Liver (tissue), 8 donors: ENCODE measurements at regions not wholly inside any gene's neighbourhood (a gene's known extent, or its start where the extent isn't known, plus 50 kb on each side); places are given as distances from the start of the nearest gene placed in this dataset.

Experiments
- DNase-seq: peaks from one replicate; pipeline ENCODE4 v3.0.0-alpha.2; 2017; ENCODE audit warnings: low spot score
- H3K27ac ChIP-seq, 2 donors: one replicate each; pipeline ENCODE4 v1.7.0; 2013; ENCODE audit warnings: inconsistent platforms in 2 of 2, low read length in 2 of 2, control low read depth in 1 of 2, low read depth in 1 of 2, mild to moderate bottlenecking in 1 of 2
- H3K27me3 ChIP-seq, 4 donors: one replicate each; pipeline versions ENCODE4 v1.6.1 to v1.7.0; 2013; ENCODE audit warnings: low read length in 3 of 4, inconsistent platforms in 1 of 4, mild to moderate bottlenecking in 1 of 4, moderate library complexity in 1 of 4; ENCODE audit not compliant: control insufficient read depth in 4 of 4, insufficient read depth in 4 of 4
- H3K36me3 ChIP-seq, 4 donors: one replicate each; pipeline versions ENCODE4 v1.6.1 to v1.7.0; 2013; ENCODE audit warnings: low read length in 3 of 4, mild to moderate bottlenecking in 3 of 4, low read depth in 1 of 4, moderate library complexity in 1 of 4; ENCODE audit not compliant: control insufficient read depth in 4 of 4, insufficient read depth in 3 of 4
- H3K4me1 ChIP-seq, 4 donors: one replicate each; pipeline versions ENCODE4 v1.6.1 to v1.7.0; 2013; ENCODE audit warnings: low read length in 3 of 4, mild to moderate bottlenecking in 3 of 4, moderate library complexity in 1 of 4; ENCODE audit not compliant: control insufficient read depth in 4 of 4, insufficient read depth in 4 of 4
- H3K4me3 ChIP-seq, 3 donors: one replicate each; pipeline versions ENCODE4 v1.6.1 to v1.7.0; 2013; ENCODE audit warnings: low read length in 3 of 3, control low read depth in 1 of 3, low read depth in 1 of 3, mild to moderate bottlenecking in 1 of 3
- H3K9ac ChIP-seq, 2 donors: one replicate each; pipeline ENCODE4 v1.7.0; 2013; ENCODE audit warnings: low read length in 2 of 2, mild to moderate bottlenecking in 2 of 2, moderate library complexity in 2 of 2, control low read depth in 1 of 2, low read depth in 1 of 2
- H3K9me3 ChIP-seq, 4 donors: one replicate each; pipeline versions ENCODE4 v1.6.1 to v1.7.0; 2013; ENCODE audit warnings: low read length in 3 of 4; ENCODE audit not compliant: control insufficient read depth in 4 of 4
- ATF3 ChIP-seq: IDR thresholded peaks from 2 replicates; pipeline ENCODE4 v1.6.1; 2016; ENCODE audit warnings: antibody characterized with exemption
- CTCF ChIP-seq: fragments of 150-350 bp; IDR thresholded peaks from 2 replicates; pipeline ENCODE4 v1.5.1; 2017; ENCODE audit warnings: improper control_type of control experiment, low read depth, low read length; ENCODE audit not compliant: missing input control
- EGR1 ChIP-seq, 2 donors: IDR thresholded peaks; 2 replicates each; pipeline ENCODE4 v1.6.1; 2016 to 2018; ENCODE audit warnings: antibody characterized with exemption in 2 of 2, low read depth in 2 of 2
- FOXA1 ChIP-seq: IDR thresholded peaks from 2 replicates; pipeline ENCODE4 v1.6.1; 2016; ENCODE audit warnings: antibody characterized with exemption
- FOXA2 ChIP-seq: IDR thresholded peaks from 2 replicates; pipeline ENCODE4 v1.6.1; 2016; ENCODE audit warnings: antibody characterized with exemption
- GABPA ChIP-seq, 2 donors: IDR thresholded peaks in 1 of 2; conservative IDR thresholded peaks in 1 of 2; 2 replicates each; pipeline ENCODE4 v1.6.1; 2016; ENCODE audit warnings: antibody characterized with exemption in 2 of 2, mild to moderate bottlenecking in 1 of 2, moderate library complexity in 1 of 2
- HNF4A ChIP-seq, 2 donors: conservative IDR thresholded peaks; 2 replicates each; pipeline ENCODE4 v1.6.1; 2016; ENCODE audit warnings: antibody characterized with exemption in 2 of 2, mild to moderate bottlenecking in 2 of 2
- HNF4G ChIP-seq: IDR thresholded peaks from 2 replicates; pipeline ENCODE4 v1.6.1; 2016; ENCODE audit warnings: antibody characterized with exemption
- JUND ChIP-seq, 2 donors: IDR thresholded peaks; 2 replicates each; pipeline ENCODE4 v1.6.1; 2016; ENCODE audit warnings: antibody characterized with exemption in 2 of 2
- NR2F2 ChIP-seq: IDR thresholded peaks from 2 replicates; pipeline ENCODE4 v1.6.1; 2016; ENCODE audit warnings: antibody characterized with exemption
- RAD21 ChIP-seq, 2 donors: IDR thresholded peaks; 2 replicates each; pipeline ENCODE4 v1.6.1; 2016; ENCODE audit warnings: antibody characterized with exemption in 2 of 2, mild to moderate bottlenecking in 2 of 2
- RXRA ChIP-seq, 2 donors: IDR thresholded peaks; 2 replicates each; pipeline ENCODE4 v1.6.1; 2017 to 2018; ENCODE audit warnings: antibody characterized with exemption in 2 of 2, mild to moderate bottlenecking in 1 of 2
- SP1 ChIP-seq: IDR thresholded peaks from 2 replicates; pipeline ENCODE4 v1.6.1; 2018; ENCODE audit warnings: antibody characterized with exemption, mild to moderate bottlenecking
- TAF1 ChIP-seq: conservative IDR thresholded peaks from 2 replicates; pipeline ENCODE4 v1.6.1; 2016; ENCODE audit warnings: antibody characterized with exemption, mild to moderate bottlenecking
- YY1 ChIP-seq: IDR thresholded peaks from 2 replicates; pipeline ENCODE4 v1.6.1; 2016; ENCODE audit warnings: antibody characterized with exemption, mild to moderate bottlenecking
- WGBS: extraction: QIAGEN DNeasy Blood & Tissue Kit; methylation state at CpG from one replicate; pipeline ENCODE4 v1.1.7; 2013; 5-methylcytosine and 5-hydroxymethylcytosine counted together
- TF ChIP-seq, protein P1 (sequence below): IDR thresholded peaks from 2 replicates; pipeline ENCODE4 v1.6.1; 2016; ENCODE audit warnings: antibody characterized with exemption
- TF ChIP-seq, protein P2 (sequence below): IDR thresholded peaks from 2 replicates; pipeline ENCODE4 v1.6.1; 2016; ENCODE audit warnings: antibody characterized with exemption, mild to moderate bottlenecking
- TF ChIP-seq, protein P3 (sequence below): IDR thresholded peaks from 2 replicates; pipeline ENCODE4 v1.6.1; 2016; ENCODE audit warnings: antibody characterized with exemption
- donor health status: healthy.
- donor health status: healthy.
- donor health status: healthy.
- donor health status: healthy.
- donor health status: healthy.

DNA sequence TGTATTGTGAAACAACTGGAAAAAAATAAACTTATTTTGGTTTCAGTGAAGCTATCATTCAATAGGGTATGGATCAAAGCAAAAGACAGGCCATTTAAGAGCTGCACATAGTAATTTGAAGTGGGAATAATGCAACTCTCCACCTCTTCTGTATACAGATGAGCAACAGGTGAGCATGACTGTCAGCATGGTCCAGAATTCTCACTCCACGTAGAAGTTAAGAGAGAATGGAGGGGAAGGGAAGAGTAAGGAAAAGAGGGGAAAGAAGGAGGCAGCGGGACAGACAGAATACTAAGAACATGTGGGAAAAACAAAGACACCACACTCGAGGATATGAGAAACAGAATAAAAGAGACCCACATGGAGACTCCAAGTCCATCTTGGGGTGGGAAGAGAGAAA lies 396.1 kb upstream of the GRIA1 start (continued):
- no peak for TF ChIP-seq CTCF
- no peak for TF ChIP-seq TAF1
- no peak for TF ChIP-seq YY1
- TF ChIP-seq EGR1 (IDR thresholded peaks at IDR 0.05; ENCODE audit: low read depth in 2 of 2), result no peak
- TF ChIP-seq HNF4G, result no peak
- TF ChIP-seq RXRA (IDR thresholded peaks at IDR 0.05), result no peak
- TF ChIP-seq JUND (IDR thresholded peaks at IDR 0.05), result no peak
- TF ChIP-seq, protein P1, sequence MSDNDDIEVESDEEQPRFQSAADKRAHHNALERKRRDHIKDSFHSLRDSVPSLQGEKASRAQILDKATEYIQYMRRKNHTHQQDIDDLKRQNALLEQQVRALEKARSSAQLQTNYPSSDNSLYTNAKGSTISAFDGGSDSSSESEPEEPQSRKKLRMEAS, result no peak
- TF ChIP-seq SP1, result no peak

- Histone ChIP-seq H3K9ac (no peak overlapping the region), H3K9me3 (no peaks in the 10 kb centered on the region), H3K4me1 (no peaks in the 10 kb centered on the region), H3K27ac (no peak overlapping the region), H3K36me3 (no peaks in the 10 kb centered on the region), H3K27me3 (peaks cover 0 to 2% (median 0%) of the 10 kb centered on the region in 4 donors), H3K4me3 (no peak overlapping the region)
- DNase-seq, result no peak
- no peak for TF ChIP-seq SP1
- no peak for TF ChIP-seq RAD21 (IDR thresholded peaks at IDR 0.05)
- no peak for TF ChIP-seq RXRA (IDR thresholded peaks at IDR 0.05)
- TF ChIP-seq EGR1 (IDR thresholded peaks at IDR 0.05; ENCODE audit: low read depth in 2 of 2), result no peak
- no peak for TF ChIP-seq HNF4A (conservative IDR thresholded peaks at IDR 0.05)
- TF ChIP-seq, protein P2, sequence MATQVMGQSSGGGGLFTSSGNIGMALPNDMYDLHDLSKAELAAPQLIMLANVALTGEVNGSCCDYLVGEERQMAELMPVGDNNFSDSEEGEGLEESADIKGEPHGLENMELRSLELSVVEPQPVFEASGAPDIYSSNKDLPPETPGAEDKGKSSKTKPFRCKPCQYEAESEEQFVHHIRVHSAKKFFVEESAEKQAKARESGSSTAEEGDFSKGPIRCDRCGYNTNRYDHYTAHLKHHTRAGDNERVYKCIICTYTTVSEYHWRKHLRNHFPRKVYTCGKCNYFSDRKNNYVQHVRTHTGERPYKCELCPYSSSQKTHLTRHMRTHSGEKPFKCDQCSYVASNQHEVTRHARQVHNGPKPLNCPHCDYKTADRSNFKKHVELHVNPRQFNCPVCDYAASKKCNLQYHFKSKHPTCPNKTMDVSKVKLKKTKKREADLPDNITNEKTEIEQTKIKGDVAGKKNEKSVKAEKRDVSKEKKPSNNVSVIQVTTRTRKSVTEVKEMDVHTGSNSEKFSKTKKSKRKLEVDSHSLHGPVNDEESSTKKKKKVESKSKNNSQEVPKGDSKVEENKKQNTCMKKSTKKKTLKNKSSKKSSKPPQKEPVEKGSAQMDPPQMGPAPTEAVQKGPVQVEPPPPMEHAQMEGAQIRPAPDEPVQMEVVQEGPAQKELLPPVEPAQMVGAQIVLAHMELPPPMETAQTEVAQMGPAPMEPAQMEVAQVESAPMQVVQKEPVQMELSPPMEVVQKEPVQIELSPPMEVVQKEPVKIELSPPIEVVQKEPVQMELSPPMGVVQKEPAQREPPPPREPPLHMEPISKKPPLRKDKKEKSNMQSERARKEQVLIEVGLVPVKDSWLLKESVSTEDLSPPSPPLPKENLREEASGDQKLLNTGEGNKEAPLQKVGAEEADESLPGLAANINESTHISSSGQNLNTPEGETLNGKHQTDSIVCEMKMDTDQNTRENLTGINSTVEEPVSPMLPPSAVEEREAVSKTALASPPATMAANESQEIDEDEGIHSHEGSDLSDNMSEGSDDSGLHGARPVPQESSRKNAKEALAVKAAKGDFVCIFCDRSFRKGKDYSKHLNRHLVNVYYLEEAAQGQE, result no peak
- no peak for TF ChIP-seq NR2F2
- TF ChIP-seq GABPA (IDR thresholded peaks at IDR 0.05 in 1 of 2, conservative IDR thresholded peaks at IDR 0.05 in 1 of 2), result no peak
- no peak for TF ChIP-seq ATF3
- TF ChIP-seq, protein P1, result no peak
- TF ChIP-seq FOXA2, result no peak
- no peak for TF ChIP-seq HNF4G
- no peak for TF ChIP-seq TAF1
- TF ChIP-seq YY1, result no peak
- TF ChIP-seq JUND (IDR thresholded peaks at IDR 0.05), result no peak
- no peak for TF ChIP-seq CTCF
- no peak for TF ChIP-seq FOXA1
- TF ChIP-seq, protein P3, sequence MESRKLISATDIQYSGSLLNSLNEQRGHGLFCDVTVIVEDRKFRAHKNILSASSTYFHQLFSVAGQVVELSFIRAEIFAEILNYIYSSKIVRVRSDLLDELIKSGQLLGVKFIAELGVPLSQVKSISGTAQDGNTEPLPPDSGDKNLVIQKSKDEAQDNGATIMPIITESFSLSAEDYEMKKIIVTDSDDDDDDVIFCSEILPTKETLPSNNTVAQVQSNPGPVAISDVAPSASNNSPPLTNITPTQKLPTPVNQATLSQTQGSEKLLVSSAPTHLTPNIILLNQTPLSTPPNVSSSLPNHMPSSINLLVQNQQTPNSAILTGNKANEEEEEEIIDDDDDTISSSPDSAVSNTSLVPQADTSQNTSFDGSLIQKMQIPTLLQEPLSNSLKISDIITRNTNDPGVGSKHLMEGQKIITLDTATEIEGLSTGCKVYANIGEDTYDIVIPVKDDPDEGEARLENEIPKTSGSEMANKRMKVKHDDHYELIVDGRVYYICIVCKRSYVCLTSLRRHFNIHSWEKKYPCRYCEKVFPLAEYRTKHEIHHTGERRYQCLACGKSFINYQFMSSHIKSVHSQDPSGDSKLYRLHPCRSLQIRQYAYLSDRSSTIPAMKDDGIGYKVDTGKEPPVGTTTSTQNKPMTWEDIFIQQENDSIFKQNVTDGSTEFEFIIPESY, result no peak
- 79% methylated on average over 4 of the region's 4 CpGs for WGBS
These were observed 394.1 kb upstream of the GRIA1 start for GRCh38 chr5:153096381-153096780.
